GM12873 (cell line): ENCODE measurements at regions not wholly inside any gene's neighbourhood (a gene's known extent, or its start where the extent isn't known, plus 50 kb on each side); places are given as distances from the start of the nearest gene placed in this dataset.
A peak's percentile ranks its signal among the peaks of the same experiment; 100 is the strongest.

Experiments
- TF ChIP-seq, protein P1 (sequence below): IDR thresholded peaks from 2 replicates; pipeline ENCODE4 v1.5.1; 2012; ENCODE audit warnings: low read depth, mild to moderate bottlenecking, moderate library complexity, low read length, control low read depth; ENCODE audit not compliant: insufficient read depth; ENCODE audit errors: missing control alignments

DNA sequence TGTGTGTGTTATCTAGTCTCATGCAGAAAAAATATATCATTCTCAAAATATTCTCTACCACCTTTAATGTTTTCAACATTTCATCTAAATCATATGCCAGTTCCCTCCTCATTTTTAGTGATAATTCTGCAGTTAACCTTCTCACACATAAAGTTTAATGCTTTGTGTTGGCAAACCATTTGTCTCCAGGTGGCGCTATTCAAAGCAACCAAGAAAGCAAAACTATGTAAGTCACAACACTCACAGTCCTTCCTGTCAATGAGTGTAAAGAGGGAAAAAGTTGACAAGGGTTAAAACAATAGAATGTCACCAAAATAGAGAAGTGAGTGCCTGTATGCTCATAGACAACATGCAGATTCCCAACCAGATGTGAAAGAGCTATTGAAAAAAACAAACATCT lies 961.6 kb upstream of the LRRTM1 start:
- TF ChIP-seq, protein P1, sequence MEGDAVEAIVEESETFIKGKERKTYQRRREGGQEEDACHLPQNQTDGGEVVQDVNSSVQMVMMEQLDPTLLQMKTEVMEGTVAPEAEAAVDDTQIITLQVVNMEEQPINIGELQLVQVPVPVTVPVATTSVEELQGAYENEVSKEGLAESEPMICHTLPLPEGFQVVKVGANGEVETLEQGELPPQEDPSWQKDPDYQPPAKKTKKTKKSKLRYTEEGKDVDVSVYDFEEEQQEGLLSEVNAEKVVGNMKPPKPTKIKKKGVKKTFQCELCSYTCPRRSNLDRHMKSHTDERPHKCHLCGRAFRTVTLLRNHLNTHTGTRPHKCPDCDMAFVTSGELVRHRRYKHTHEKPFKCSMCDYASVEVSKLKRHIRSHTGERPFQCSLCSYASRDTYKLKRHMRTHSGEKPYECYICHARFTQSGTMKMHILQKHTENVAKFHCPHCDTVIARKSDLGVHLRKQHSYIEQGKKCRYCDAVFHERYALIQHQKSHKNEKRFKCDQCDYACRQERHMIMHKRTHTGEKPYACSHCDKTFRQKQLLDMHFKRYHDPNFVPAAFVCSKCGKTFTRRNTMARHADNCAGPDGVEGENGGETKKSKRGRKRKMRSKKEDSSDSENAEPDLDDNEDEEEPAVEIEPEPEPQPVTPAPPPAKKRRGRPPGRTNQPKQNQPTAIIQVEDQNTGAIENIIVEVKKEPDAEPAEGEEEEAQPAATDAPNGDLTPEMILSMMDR: peak; percentile 28

DNA sequence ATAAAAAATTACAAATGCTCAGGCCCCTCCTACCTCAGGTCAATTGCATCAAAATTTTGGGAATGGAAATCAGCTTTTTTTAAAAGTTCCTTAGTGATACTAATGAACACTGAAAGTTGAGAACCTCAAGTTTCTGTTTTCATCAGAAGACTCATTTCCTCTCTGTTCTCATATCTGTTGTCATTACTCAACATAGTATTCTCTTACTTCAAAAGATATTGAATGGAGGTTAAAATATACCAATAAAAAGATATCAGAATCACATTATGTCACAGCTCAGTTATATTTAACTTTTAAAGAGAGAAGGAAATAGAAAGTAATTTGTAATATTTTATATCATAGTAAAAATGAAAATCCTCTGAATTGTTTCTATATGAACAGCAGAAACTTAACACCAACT lies 959.4 kb upstream of the LRRTM1 start:
- TF ChIP-seq, protein P1: no peak

DNA sequence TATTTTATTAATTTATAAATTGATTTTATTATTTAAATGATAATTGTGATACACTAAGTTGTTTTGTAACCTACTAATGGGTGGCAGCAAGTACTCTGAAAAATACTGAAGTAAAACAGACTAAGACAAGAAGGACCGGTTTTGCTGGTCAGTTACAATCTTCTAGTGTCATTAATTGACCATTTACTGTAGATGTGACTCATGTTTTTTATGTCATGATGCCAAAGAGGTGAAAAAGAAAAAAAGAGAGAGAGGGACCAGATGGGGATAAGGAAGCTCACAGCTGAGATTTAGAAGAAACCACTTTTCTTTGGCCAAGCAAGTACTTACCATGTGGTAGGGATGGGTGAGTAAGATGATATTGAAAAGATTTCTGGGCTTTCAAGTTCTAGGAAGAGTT lies 955.8 kb upstream of the LRRTM1 start:
- TF ChIP-seq, protein P1: no peak

DNA sequence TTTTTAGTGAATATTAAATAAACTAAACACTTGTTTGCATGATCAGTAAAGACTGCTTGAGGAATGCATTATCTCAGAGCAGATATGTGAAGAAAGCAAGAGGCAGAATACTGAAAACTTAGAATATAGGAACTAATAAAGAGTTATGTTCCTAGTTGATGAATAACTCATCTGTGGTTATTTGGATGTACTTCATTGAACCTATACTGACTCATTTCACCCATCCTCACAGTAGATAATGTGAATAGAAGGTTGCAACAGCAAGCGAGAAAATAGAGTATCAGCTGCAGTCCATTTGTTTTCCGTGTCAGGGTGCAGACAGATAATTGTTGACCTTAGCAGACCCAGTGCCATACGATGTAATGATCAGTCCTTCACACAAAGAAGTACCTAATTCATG lies 945.7 kb upstream of the LRRTM1 start:
- TF ChIP-seq, protein P1: no peak

DNA sequence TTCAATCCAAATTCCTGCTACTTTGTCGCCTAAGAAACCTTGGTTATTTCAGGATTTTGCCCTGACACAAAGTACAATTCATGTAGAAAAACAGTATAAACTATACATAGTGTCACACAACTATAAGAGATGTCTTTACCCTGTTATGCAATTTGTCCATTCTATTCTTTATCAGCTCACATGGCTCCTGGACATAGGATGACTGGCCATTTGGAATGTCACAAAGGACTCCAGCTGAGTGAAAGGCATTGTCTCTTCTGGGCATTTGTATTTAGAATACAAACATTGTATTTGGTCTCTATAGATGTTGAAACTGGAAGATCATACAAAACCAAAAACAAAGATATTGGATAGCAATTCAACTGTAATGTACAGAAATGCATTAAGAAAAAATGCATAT lies 944.6 kb upstream of the LRRTM1 start:
- TF ChIP-seq, protein P1: no peak

DNA sequence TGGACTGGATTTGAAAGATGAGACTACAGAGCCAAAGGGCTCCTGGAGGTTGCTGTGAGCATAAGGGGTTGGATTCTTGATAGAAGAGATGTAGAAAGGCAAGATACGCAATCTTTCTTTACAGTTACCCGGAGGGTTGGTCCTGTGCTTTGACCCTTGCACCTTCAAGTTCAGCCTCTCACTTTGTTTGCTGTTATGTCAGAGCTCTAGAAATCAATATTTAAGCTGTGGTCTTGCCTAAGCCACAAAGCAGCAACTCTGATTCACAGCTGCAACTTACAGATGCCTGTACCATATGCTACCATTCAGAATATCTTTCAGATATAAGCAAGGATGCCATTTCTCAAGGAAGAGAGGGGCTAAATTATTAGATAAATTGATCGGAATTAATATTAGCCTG lies 943.1 kb upstream of the LRRTM1 start:
- TF ChIP-seq, protein P1: no peak

DNA sequence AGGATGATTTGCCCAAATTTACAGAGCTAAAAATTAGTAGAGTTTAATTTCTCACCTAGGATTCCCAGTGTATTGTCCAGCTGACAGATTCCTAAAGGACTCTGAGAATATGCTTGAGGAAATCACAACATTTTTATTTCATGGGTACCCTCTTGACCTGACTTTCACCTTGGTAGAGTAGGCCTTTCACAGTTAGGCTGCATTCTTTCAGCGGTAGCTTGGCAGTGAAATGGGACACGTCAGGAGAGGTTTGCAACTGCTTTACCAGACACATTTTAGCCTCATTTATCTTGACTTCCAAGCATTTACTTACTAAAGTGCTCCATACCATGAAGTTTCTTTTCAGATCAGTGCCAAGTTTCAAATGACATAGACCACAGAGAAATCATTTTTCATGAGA lies 937.9 kb upstream of the LRRTM1 start:
- TF ChIP-seq, protein P1: no peak
